ENCODE measurements at regions not wholly inside any gene's neighbourhood (a gene's known extent, or its start where the extent isn't known, plus 50 kb on each side); places are given as distances from the start of the nearest gene placed in this dataset.

DNA sequence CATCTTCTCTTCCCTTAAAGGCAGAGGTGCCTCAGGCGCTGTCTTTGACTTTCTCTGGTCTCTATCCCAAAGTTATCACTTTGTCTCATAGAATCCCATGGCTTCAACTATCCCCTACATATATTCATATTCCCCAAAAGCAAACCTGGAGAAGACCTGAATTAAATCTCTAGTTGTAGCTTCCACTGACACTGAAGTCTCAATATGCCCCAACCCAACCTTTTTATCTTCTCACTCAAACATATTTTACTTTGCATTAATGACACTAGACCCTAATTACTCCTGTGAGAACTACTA, 354.5 kb upstream of the DUSP10 start:
- no peaks in the 10 kb centered on the region for H3K9me2 ChIP-seq (replicated peaks; ENCODE audit: insufficient read depth)
- no peaks in the 10 kb centered on the region for H3K9me3 ChIP-seq (ENCODE audit: low read depth)
- H3K79me2 ChIP-seq = no peaks in the 10 kb centered on the region
- H3K4me3 ChIP-seq = no peak overlapping the region
- no peak overlapping the region for H3K4me2 ChIP-seq
- H3K36me3 ChIP-seq (replicated peaks; ENCODE audit: insufficient read depth, low read depth) = no peaks in the 10 kb centered on the region
- TF ChIP-seq EZH2 (IDR thresholded peaks at IDR 0.05; ENCODE audit: borderline replicate concordance) = no peak
- TF ChIP-seq EZH2phosphoT487 (IDR thresholded peaks at IDR 0.05; ENCODE audit: low read depth, severe bottlenecking, unreplicated experiment) = no peak
- TF ChIP-seq, protein P1, sequence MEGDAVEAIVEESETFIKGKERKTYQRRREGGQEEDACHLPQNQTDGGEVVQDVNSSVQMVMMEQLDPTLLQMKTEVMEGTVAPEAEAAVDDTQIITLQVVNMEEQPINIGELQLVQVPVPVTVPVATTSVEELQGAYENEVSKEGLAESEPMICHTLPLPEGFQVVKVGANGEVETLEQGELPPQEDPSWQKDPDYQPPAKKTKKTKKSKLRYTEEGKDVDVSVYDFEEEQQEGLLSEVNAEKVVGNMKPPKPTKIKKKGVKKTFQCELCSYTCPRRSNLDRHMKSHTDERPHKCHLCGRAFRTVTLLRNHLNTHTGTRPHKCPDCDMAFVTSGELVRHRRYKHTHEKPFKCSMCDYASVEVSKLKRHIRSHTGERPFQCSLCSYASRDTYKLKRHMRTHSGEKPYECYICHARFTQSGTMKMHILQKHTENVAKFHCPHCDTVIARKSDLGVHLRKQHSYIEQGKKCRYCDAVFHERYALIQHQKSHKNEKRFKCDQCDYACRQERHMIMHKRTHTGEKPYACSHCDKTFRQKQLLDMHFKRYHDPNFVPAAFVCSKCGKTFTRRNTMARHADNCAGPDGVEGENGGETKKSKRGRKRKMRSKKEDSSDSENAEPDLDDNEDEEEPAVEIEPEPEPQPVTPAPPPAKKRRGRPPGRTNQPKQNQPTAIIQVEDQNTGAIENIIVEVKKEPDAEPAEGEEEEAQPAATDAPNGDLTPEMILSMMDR (IDR thresholded peaks at IDR 0.05; ENCODE audit: poor library complexity) = no peak
- H3K4me1 ChIP-seq (ENCODE audit: insufficient read depth) = no peaks in the 10 kb centered on the region
- H3K27ac ChIP-seq = no peak overlapping the region
- H4K20me1 ChIP-seq (ENCODE audit: insufficient read depth, poor library complexity, severe bottlenecking) = no peaks in the 10 kb centered on the region
- H3K27me3 ChIP-seq = no peaks in the 10 kb centered on the region
- WGBS (ENCODE audit: low lambda C conversion rate, missing lambda C conversion rate) = 91% methylated on average over 1 of the region's 1 CpG
- no peak for DNase-seq (ENCODE audit: low spot score)
- no peak overlapping the region for H2AFZ ChIP-seq

- Histone ChIP-seq H3K9me3 (ENCODE audit: low read depth) (no peaks in the 10 kb centered on the region), H3K27me3 (no peaks in the 10 kb centered on the region), H3K36me3 (replicated peaks; ENCODE audit: insufficient read depth, low read depth) (no peaks in the 10 kb centered on the region), H4K20me1 (ENCODE audit: insufficient read depth, poor library complexity, severe bottlenecking) (no peaks in the 10 kb centered on the region), H3K9me2 (replicated peaks; ENCODE audit: insufficient read depth) (no peaks in the 10 kb centered on the region), H3K27ac (no peak overlapping the region), H3K4me1 (ENCODE audit: insufficient read depth) (no peaks in the 10 kb centered on the region), H2AFZ (no peak overlapping the region), H3K4me2 (no peak overlapping the region), H3K4me3 (no peak overlapping the region), H3K79me2 (no peaks in the 10 kb centered on the region)
- WGBS (ENCODE audit: low lambda C conversion rate, missing lambda C conversion rate) = 71% methylated on average over 11 of the region's 11 CpGs
- DNase-seq (ENCODE audit: low spot score) = peak; percentile 33
- no peak for TF ChIP-seq EZH2 (IDR thresholded peaks at IDR 0.05; ENCODE audit: borderline replicate concordance)
- TF ChIP-seq, protein P1 (IDR thresholded peaks at IDR 0.05; ENCODE audit: poor library complexity) = peak; percentile 57
These were observed 354.0 kb upstream of the DUSP10 start for GRCh38 chr1:222095606-222096475.

GRCh38 chr1:222093518-222093917, 351.6 kb upstream of the DUSP10 start:
- Histone ChIP-seq H3K4me2 (no peak overlapping the region), H3K27ac (no peak overlapping the region), H3K9me3 (ENCODE audit: low read depth) (no peaks in the 10 kb centered on the region), H3K36me3 (replicated peaks; ENCODE audit: insufficient read depth, low read depth) (no peaks in the 10 kb centered on the region), H3K79me2 (no peaks in the 10 kb centered on the region), H3K4me1 (ENCODE audit: insufficient read depth) (no peaks in the 10 kb centered on the region), H2AFZ (no peak overlapping the region), H4K20me1 (ENCODE audit: insufficient read depth, poor library complexity, severe bottlenecking) (no peaks in the 10 kb centered on the region), H3K27me3 (no peaks in the 10 kb centered on the region), H3K4me3 (no peak overlapping the region), H3K9me2 (replicated peaks; ENCODE audit: insufficient read depth) (no peaks in the 10 kb centered on the region)
- 74% methylated on average over 4 of the region's 4 CpGs for WGBS (ENCODE audit: low lambda C conversion rate, missing lambda C conversion rate)
- no peak for TF ChIP-seq EZH2 (IDR thresholded peaks at IDR 0.05; ENCODE audit: borderline replicate concordance)
- no peak for TF ChIP-seq EZH2phosphoT487 (IDR thresholded peaks at IDR 0.05; ENCODE audit: low read depth, severe bottlenecking, unreplicated experiment)
- TF ChIP-seq, protein P1 (IDR thresholded peaks at IDR 0.05; ENCODE audit: poor library complexity) = no peak
- no peak for DNase-seq (ENCODE audit: low spot score)

All from hepatocyte (in vitro differentiated cells).